ENCODE measurements at regions not wholly inside any gene's neighbourhood (a gene's known extent, or its start where the extent isn't known, plus 50 kb on each side); places are given as distances from the start of the nearest gene placed in this dataset.

DNA sequence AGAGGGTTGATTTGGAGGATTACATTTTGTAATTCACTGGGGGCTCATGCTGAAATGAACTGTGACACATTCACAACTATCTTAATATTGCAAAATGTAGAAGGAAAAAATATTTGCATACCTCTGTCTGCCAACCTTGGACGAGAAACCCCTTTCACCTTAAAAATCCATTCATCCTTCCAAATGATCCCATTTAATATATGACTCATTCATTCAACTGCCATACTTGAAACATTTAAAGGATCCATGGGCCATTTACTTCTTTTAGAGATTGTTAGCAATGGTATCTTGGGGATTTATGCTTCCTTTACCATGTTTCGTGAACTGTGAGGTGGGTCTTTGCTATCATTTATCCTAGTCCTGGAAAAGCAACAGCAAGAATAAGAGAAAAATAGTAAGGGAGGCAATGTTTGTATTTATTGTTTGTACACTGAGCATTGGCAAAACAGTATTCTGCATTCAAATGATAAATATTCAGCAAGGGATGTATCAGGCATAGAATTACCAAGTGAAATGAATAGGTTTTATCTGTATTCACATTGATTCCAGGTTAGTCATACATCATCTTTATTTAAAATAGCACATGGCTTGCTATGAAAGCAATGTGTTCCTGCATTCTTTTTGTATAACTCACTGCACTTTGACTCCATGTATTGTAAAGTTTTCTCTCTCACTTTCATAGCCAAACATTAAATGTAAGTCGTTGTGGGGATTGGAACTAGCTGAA is 378.1 kb downstream of the NSUN3 start:
- TF ChIP-seq, protein P1, sequence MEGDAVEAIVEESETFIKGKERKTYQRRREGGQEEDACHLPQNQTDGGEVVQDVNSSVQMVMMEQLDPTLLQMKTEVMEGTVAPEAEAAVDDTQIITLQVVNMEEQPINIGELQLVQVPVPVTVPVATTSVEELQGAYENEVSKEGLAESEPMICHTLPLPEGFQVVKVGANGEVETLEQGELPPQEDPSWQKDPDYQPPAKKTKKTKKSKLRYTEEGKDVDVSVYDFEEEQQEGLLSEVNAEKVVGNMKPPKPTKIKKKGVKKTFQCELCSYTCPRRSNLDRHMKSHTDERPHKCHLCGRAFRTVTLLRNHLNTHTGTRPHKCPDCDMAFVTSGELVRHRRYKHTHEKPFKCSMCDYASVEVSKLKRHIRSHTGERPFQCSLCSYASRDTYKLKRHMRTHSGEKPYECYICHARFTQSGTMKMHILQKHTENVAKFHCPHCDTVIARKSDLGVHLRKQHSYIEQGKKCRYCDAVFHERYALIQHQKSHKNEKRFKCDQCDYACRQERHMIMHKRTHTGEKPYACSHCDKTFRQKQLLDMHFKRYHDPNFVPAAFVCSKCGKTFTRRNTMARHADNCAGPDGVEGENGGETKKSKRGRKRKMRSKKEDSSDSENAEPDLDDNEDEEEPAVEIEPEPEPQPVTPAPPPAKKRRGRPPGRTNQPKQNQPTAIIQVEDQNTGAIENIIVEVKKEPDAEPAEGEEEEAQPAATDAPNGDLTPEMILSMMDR (optimal IDR thresholded peaks at IDR 0.05 in 1 of 3, IDR thresholded peaks at IDR 0.05 in 1 of 3, conservative IDR thresholded peaks at IDR 0.05 in 1 of 3; ENCODE audit: extremely low read depth in 1 of 3, insufficient read depth in 2 of 3, low read length in 3 of 3) = no peak
- no peak for TF ChIP-seq EZH2 (IDR thresholded peaks at IDR 0.05; ENCODE audit: low read length)

Measured in keratinocyte (primary cell).